Hematopoietic multipotent progenitor cell treated with erythropoietin and hydrocortisone succinate and interleukin-3 and kit ligand, for 15 days (in vitro differentiated cells): ENCODE measurements at regions not wholly inside any gene's neighbourhood (a gene's known extent, or its start where the extent isn't known, plus 50 kb on each side); places are given as distances from the start of the nearest gene placed in this dataset.
A peak's percentile ranks its signal among the peaks of the same experiment; 100 is the strongest.
"Not testable (repeated sequence)": the region's sequence is repeated elsewhere in the genome, so short reads cannot be mapped to it uniquely, and the experiment has no call there.

Experiments used
- DNase-seq: peaks from one replicate; pipeline ENCODE4 v3.0.0-alpha.2; 2015; ENCODE audit warnings: low spot score

DNA sequence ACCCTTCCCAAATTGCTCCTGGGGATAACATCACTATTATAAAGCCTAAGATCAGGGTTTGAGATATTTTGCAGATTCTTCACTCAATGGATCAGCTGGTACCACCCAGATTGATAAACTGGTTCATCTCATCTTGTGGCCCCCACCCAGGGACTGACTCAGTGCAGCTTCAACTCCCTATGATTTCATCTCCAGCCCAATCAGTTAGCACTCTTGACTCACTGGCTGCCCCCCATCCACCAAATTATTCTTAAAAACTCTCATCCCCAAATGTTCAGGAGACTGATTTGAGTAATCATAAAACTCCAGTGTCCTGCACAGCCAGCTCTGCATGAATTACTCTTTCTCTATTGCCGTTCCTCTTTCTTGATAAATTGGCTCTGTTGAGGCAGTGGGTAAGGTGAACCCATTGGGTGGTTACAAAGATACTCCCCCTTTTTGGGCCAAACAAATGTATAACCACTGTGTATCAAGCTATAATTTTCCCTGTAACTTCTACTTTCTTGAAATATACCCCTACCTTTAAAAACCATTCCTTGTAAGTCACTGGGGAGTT, 263.3 kb upstream of the IL12B start:
- DNase-seq, result no peak

GRCh38 chr5:159595561-159595960, 265.3 kb upstream of the IL12B start:
- not testable (repeated sequence) for DNase-seq

- DNase-seq, result peak; percentile 76
Observed at GRCh38 chr5:159601216-159601615, 270.9 kb upstream of the IL12B start.

GRCh38 chr5:159602434-159602833, 272.1 kb upstream of the IL12B start:
- no peak for DNase-seq

GRCh38 chr5:159605585-159605984, 275.3 kb upstream of the IL12B start:
- no peak for DNase-seq

GRCh38 chr5:159609359-159609758, 279.1 kb upstream of the IL12B start:
- DNase-seq, result no peak

GRCh38 chr5:159610966-159611579, 280.8 kb upstream of the IL12B start:
- DNase-seq, result no peak

- no peak for DNase-seq
Observed at GRCh38 chr5:159616952-159617351, 286.7 kb upstream of the IL12B start.

DNA sequence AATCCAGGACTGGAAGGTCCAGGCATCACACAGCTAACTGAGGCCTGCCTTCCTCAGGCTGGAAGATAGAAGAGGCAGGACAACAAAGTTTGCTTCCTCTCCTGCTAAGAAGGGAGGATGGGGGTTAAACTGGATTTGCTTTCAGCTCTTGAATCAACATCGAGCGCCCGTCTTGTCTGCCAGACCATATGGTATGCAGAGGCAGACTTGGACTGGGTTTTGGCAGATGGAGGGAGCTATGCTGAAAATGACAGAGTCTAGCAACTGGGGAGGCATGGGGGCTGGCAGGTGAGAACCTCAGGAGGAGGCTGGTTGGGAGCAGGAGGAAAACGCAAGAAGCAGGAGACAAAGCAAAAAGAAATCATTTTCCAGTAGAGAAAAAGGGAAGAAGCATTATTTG, 289.5 kb upstream of the IL12B start:
- DNase-seq, result no peak

- DNase-seq, result peak; percentile 85
Observed at GRCh38 chr5:159620853-159621540, 290.7 kb upstream of the IL12B start.

DNA sequence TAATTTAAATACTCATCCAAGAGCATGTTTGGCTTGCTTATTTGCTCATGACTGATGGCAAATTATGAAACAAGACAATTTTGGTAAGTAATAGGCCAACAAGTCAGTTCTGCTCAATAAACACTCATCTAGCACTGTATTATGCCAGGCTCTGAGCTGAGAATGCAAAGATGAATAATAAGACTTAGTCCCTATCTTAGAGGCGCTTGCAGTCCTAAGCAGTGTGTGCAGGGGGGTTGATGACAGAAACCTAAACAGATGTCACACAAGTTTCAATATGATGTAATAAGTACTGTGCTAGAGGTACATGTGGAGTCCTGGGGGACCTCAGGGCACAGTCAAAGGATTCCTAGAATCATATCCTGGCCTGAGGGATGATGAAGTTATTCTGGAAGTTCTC, 287.6 kb upstream of the ADRA1B start:
- DNase-seq, result no peak

GRCh38 chr5:159629158-159629557, 287.1 kb upstream of the ADRA1B start:
- DNase-seq, result no peak

DNA sequence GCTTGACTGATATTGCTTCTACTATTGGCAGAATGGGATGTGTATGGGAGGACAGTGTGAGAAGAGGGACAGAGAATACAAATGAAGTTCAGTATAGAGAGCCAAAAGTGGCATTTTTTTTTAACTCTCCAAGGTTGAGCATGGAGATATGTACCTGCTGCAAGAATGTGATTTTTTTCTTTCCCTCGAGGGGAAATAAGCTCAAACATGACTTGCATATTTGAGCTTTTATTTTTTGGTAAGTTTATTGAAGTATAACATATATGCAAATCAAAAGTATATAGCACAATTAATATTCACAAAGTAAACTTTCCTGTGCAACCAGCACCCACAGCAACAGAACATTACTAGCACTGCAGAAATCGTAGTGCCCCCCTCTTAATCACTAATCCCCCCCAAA, 285.7 kb upstream of the ADRA1B start:
- no peak for DNase-seq

DNA sequence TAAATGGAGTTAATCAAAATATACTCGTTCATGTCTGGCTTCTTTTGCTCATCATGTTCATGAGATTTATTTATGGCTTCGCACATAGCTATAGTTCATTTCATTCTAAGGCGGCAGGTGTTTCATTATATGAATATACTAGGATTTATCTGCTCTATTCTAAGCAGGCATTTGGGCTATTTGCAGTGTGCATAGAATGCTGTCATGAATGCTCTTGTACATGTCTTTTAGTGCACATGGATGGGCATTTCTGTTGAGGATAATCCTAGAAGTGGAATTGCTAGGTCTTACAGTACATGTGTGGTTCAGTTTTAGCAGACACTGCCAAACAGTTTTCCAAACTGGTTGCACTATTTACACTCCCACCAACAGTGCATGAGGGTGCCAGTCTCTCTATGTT, 285.3 kb upstream of the ADRA1B start:
- DNase-seq, result no peak

DNA sequence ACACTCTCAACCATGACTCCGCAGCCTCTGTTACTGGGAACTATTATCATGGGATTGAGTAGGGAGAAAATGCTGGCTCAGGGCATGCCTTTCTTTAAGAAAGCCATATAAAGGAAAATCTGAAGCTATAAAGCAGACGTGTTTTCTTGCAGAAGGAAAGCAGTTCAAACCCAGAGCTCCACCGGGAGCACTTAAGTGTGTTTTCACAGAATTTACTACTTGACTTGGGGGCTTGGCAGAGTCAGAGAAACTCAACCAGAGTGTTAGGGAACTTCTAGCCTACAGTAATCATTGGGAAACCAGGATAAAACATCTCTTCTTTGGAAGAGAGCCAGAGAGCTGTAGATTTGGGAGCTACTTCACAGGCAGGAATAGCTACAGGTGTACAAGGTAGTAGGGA, 283.4 kb upstream of the ADRA1B start:
- no peak for DNase-seq

DNA sequence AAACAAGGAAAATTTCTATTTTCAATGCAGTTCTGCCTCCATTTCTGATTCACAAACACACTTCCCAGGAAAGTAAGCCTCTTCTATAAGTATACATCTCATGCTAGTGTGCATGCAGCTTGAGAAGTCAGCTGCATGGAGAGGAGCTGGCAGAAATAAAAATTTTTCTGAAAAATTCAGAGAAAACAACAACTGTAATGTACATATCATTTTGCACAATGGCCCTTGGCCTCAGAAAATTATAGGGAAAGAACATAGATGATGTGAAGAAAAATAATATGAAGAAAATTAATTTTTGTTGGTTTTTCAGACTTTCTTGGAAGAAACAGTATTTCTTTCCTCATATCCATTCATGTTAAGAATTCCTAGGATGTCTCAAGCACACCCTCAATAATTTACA, 277.8 kb upstream of the ADRA1B start:
- DNase-seq, result no peak

GRCh38 chr5:159638954-159639559, 277.2 kb upstream of the ADRA1B start:
- no peak for DNase-seq

DNA sequence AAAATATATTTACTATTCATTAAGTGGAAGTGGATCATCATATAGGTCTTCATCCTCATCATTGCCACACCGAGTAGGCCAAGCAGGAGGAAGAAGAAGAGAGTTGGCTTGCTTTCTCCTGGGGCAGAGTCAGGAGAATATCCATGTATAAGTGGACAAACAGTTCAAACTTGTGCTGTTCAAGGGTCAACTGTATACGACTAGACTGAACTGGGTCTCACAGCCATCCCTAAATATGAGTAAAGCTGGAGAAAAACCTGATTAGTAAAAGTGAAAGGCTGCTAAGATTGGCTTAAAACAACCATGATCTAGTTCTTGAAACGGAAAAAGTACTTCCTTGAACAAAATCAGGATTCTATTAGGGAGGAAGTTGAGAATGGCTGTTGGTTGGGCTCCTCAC, 276.7 kb upstream of the ADRA1B start:
- DNase-seq, result no peak

GRCh38 chr5:159640446-159640845, 275.8 kb upstream of the ADRA1B start:
- DNase-seq, result no peak

- no peak for DNase-seq
Observed at GRCh38 chr5:159640921-159641320, 275.4 kb upstream of the ADRA1B start.

DNA sequence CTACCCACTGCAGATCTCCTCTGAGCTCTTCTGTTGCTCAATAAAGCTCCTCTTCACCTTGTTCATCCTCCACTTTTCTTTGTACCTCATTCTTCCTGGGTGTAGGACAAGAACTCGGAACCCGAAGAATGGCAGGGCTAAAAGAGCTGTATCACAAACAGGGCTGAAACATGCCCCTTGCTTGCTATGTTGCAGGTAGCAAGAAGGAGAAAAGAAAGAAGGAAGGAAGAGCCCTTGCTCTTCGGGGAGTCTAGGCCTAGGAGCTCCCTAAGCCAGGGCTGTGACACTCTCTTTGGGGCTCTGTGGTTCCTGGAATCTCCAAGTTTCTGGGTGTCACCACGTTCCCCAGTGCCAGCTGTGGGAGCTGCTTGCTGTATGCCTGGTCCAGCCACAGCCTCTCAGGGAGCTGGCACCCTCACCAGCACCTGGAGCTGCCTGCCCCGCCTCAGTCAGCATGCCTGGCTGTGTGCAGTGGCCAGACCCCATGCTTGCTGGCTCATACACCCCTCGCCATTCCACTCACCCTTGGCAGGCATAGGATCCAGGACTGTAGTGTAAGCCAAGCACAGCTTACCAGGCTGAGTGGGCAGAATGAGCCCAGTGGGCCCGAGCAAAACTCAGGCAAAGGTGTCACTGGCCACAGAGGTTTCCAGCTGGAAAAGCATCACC, 274.8 kb upstream of the ADRA1B start:
- no peak for DNase-seq

- DNase-seq, result no peak
Observed at GRCh38 chr5:159642379-159642778, 273.9 kb upstream of the ADRA1B start.

- no peak for DNase-seq
Observed at GRCh38 chr5:159644053-159644452, 272.2 kb upstream of the ADRA1B start.
